NB4 (cell line): ENCODE measurements at regions not wholly inside any gene's neighbourhood (a gene's known extent, or its start where the extent isn't known, plus 50 kb on each side); places are given as distances from the start of the nearest gene placed in this dataset.

Experiments used
- POLR2A ChIP-seq: IDR thresholded peaks from 2 replicates; pipeline ENCODE4 v1.6.1; 2011; ENCODE audit warnings: mild to moderate bottlenecking; ENCODE audit not compliant: insufficient read length; ENCODE audit errors: extremely low read depth
- TF ChIP-seq, protein P1 (sequence below): IDR thresholded peaks from one replicate; pipeline ENCODE4 v1.5.1; 2012; ENCODE audit warnings: low read depth, low read length
- TF ChIP-seq, protein P2 (sequence below): IDR thresholded peaks from 2 replicates; pipeline ENCODE4 v1.6.1; 2011; ENCODE audit warnings: low read depth, low read length

DNA sequence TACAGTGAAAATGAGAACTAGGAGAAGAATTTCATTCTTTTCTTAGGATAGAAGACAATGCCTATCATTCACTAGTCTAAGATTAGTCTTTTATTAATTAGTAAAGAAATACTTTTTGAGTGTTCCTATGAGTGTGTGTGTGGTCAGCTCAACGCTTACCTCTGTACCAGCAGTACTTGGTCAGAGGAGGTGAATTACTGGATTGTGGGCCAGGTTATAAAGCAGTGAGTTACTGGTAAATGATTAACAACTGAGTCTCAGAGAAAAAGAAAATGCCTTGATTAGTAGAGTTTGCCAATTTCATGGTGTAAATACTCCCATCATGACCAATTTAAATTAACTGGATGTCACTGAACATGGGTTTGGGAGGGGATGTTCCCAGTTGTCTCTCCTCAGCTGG, 444.6 kb downstream of the STIM2 start:
- TF ChIP-seq, protein P1, sequence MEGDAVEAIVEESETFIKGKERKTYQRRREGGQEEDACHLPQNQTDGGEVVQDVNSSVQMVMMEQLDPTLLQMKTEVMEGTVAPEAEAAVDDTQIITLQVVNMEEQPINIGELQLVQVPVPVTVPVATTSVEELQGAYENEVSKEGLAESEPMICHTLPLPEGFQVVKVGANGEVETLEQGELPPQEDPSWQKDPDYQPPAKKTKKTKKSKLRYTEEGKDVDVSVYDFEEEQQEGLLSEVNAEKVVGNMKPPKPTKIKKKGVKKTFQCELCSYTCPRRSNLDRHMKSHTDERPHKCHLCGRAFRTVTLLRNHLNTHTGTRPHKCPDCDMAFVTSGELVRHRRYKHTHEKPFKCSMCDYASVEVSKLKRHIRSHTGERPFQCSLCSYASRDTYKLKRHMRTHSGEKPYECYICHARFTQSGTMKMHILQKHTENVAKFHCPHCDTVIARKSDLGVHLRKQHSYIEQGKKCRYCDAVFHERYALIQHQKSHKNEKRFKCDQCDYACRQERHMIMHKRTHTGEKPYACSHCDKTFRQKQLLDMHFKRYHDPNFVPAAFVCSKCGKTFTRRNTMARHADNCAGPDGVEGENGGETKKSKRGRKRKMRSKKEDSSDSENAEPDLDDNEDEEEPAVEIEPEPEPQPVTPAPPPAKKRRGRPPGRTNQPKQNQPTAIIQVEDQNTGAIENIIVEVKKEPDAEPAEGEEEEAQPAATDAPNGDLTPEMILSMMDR = no peak
- TF ChIP-seq POLR2A = no peak
- TF ChIP-seq, protein P2, sequence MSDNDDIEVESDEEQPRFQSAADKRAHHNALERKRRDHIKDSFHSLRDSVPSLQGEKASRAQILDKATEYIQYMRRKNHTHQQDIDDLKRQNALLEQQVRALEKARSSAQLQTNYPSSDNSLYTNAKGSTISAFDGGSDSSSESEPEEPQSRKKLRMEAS = no peak
